ENCODE measurements at regions not wholly inside any gene's neighbourhood (a gene's known extent, or its start where the extent isn't known, plus 50 kb on each side); places are given as distances from the start of the nearest gene placed in this dataset.

- H3K27ac ChIP-seq: no peak overlapping the region
- TF ChIP-seq, protein P1, sequence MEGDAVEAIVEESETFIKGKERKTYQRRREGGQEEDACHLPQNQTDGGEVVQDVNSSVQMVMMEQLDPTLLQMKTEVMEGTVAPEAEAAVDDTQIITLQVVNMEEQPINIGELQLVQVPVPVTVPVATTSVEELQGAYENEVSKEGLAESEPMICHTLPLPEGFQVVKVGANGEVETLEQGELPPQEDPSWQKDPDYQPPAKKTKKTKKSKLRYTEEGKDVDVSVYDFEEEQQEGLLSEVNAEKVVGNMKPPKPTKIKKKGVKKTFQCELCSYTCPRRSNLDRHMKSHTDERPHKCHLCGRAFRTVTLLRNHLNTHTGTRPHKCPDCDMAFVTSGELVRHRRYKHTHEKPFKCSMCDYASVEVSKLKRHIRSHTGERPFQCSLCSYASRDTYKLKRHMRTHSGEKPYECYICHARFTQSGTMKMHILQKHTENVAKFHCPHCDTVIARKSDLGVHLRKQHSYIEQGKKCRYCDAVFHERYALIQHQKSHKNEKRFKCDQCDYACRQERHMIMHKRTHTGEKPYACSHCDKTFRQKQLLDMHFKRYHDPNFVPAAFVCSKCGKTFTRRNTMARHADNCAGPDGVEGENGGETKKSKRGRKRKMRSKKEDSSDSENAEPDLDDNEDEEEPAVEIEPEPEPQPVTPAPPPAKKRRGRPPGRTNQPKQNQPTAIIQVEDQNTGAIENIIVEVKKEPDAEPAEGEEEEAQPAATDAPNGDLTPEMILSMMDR (conservative IDR thresholded peaks at IDR 0.05): no peak
Observed at GRCh38 chr4:167943872-167944505, 148.3 kb upstream of the ANXA10 start.

DNA sequence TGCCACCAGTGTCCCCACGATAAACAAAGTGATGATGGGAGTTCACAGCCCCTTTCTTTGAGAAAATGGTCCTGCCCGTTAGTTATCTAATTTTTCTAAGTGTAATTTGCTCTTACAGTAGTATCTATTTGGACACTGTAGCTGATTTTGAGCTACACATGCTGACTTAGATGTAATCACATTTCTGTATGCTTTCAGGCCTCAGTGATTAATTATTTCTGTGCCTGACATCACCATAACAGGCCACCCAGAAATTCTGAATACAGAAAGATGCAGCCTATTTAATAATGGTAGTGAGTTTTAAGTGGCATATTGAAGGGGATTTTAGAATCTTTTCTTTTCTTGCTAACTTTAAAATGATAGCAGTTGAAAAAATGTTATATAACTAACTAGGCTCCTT lies 147.6 kb upstream of the ANXA10 start:
- H3K27ac ChIP-seq: no peak overlapping the region
- TF ChIP-seq, protein P1 (conservative IDR thresholded peaks at IDR 0.05): no peak

DNA sequence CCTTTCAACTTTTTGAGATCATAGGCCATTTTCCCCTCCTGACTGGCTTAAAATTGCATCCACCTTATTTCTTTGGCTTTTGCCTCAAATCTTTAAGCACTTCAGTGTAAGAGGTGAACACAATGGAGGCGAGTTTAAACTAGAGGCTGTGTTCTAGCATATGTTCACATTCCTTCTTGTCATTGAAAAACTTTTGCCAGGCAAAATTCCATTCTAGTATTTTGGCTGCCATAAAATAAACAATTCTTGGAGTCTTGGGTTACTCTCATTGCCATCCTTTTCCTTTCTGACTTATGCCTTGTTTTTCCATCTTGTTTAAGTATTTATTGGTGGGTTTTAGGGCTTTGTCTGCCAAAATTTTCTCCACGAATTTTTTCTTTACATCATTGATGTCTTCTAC lies 137.3 kb upstream of the ANXA10 start:
- TF ChIP-seq, protein P1 (conservative IDR thresholded peaks at IDR 0.05): no peak
- no peak overlapping the region for H3K27ac ChIP-seq

- H3K27ac ChIP-seq: no peak overlapping the region
- TF ChIP-seq, protein P1 (conservative IDR thresholded peaks at IDR 0.05): no peak
Observed at GRCh38 chr4:167956676-167957075, 135.7 kb upstream of the ANXA10 start.

DNA sequence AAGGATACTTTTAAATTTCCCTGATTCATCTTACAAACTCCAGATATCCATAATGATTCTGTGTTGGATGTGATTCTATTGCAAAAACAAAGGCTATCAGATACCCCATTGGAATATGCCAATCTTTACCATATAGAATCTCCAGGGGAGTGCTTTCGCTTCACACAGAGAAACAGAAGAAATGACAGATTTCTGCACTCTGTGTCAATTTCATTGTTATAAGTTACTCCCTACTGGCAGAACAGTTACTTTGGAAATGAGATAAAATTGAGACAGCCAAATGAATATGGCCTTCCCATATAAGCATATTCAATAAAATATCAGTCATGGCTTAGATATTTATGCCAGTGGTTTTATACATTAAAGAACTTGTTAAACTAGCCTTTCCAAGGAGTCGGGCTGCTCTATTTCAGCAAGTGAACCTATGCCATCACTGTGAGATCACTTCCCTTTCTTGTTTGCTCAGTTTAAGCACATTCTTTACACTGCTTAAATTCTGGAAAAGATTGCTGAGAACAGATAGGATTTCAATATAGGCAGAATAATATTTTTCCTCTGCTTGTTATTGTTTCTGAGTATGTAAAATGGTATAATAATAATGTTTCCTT lies 127.5 kb upstream of the ANXA10 start:
- no peak overlapping the region for H3K27ac ChIP-seq
- TF ChIP-seq, protein P1 (conservative IDR thresholded peaks at IDR 0.05): no peak

DNA sequence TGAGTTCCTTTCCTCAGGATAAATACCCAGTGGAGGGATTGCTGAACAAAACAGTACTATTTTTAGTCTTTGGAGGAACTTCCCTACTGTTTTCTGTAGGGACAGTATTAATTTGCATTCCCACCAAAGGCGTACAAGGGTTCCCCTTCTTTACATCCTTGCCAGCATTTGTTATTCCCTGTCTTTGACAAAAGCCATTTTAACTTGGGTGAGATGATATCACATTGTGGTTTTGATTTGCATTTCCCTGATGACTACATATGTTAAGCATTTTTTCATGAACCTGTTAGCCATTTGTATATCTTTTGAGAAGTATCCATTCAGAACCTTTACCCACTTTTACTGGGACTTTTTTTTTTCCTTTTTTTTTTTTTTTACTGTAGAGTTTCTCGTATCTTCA lies 126.2 kb upstream of the ANXA10 start:
- H3K27ac ChIP-seq: no peak overlapping the region
- TF ChIP-seq, protein P1 (conservative IDR thresholded peaks at IDR 0.05): no peak

GRCh38 chr4:167973513-167973912 lies 118.8 kb upstream of the ANXA10 start:
- TF ChIP-seq, protein P1 (conservative IDR thresholded peaks at IDR 0.05): no peak

More at GRCh38 chr4:167973513-167973912, 118.8 kb upstream of the ANXA10 start:
- no peak overlapping the region for H3K27ac ChIP-seq

All from VCaP (cell line).